KMS-11 (cell line): ENCODE measurements at regions not wholly inside any gene's neighbourhood (a gene's known extent, or its start where the extent isn't known, plus 50 kb on each side); places are given as distances from the start of the nearest gene placed in this dataset.

Source experiments
- H2AFZ ChIP-seq: fragments of 200-600 bp; sonication (generic); 2 replicates; pipeline ENCODE4 v1.6.1; 2016; ENCODE audit warnings: antibody characterized with exemption, mixed run types, low read depth
- H3K27ac ChIP-seq: fragments of 200-600 bp; sonication (generic); 2 replicates; pipeline ENCODE4 v1.6.1; 2016; ENCODE audit warnings: mild to moderate bottlenecking, mixed run types
- H3K27me3 ChIP-seq: fragments of 200-600 bp; sonication (generic); 2 replicates; pipeline ENCODE4 v1.6.1; 2017; ENCODE audit warnings: mild to moderate bottlenecking, low read depth, mixed run types, moderate library complexity; ENCODE audit not compliant: insufficient read depth
- H3K36me3 ChIP-seq: fragments of 200-600 bp; sonication (generic); 2 replicates; pipeline ENCODE4 v1.6.1; 2017; ENCODE audit warnings: mild to moderate bottlenecking, mixed run types; ENCODE audit not compliant: insufficient read depth
- H3K4me1 ChIP-seq: fragments of 200-600 bp; sonication (generic); 2 replicates; pipeline ENCODE4 v1.6.1; 2016; ENCODE audit warnings: mild to moderate bottlenecking, low read depth, mixed run types; ENCODE audit not compliant: poor library complexity, severe bottlenecking
- H3K4me2 ChIP-seq: fragments of 200-600 bp; sonication (generic); 2 replicates; pipeline ENCODE4 v1.7.0; 2016; ENCODE audit warnings: mild to moderate bottlenecking, mixed run types
- H3K4me3 ChIP-seq: fragments of 200-600 bp; sonication (generic); IDR thresholded peaks from 2 replicates; pipeline ENCODE4 v1.6.1; 2017; ENCODE audit warnings: low read depth, low read length, mixed read lengths; ENCODE audit not compliant: insufficient read depth
- H3K79me2 ChIP-seq: fragments of 200-600 bp; sonication (generic); 2 replicates; pipeline ENCODE4 v1.6.1; 2016; ENCODE audit warnings: low read depth, mixed run types; ENCODE audit not compliant: insufficient read depth
- H3K9ac ChIP-seq: fragments of 200-600 bp; sonication (generic); 2 replicates; pipeline ENCODE4 v1.6.1; 2016; ENCODE audit warnings: mild to moderate bottlenecking, mixed run types
- H4K20me1 ChIP-seq: fragments of 200-600 bp; sonication (generic); 2 replicates; pipeline ENCODE4 v1.6.1; 2016; ENCODE audit warnings: mild to moderate bottlenecking, mixed run types; ENCODE audit not compliant: insufficient read depth
- CTCF ChIP-seq: fragments of 200-600 bp; sonication (generic); conservative IDR thresholded peaks from 2 replicates; pipeline ENCODE4 v1.6.1; 2017; ENCODE audit warnings: low read depth, mild to moderate bottlenecking, antibody characterized with exemption, low read length, moderate library complexity, mixed read lengths

GRCh38 chr5:174187001-174187400 lies 141.5 kb downstream of the NSG2 start:
- Histone ChIP-seq H3K4me2 (no peak overlapping the region), H3K36me3 (no peaks in the 10 kb centered on the region), H3K79me2 (no peaks in the 10 kb centered on the region), H3K4me3 (no peak overlapping the region), H3K27ac (no peak overlapping the region), H3K27me3 (no peaks in the 10 kb centered on the region), H2AFZ (no peak overlapping the region), H4K20me1 (no peaks in the 10 kb centered on the region), H3K4me1 (no peaks in the 10 kb centered on the region), H3K9ac (no peak overlapping the region)
- no peak for TF ChIP-seq CTCF

GRCh38 chr5:174187481-174187880 lies 142.0 kb downstream of the NSG2 start:
- H3K4me1 ChIP-seq: no peaks in the 10 kb centered on the region
- H3K4me2 ChIP-seq: no peak overlapping the region
- no peak overlapping the region for H2AFZ ChIP-seq
- H3K79me2 ChIP-seq: no peaks in the 10 kb centered on the region
- no peak overlapping the region for H3K9ac ChIP-seq
- no peaks in the 10 kb centered on the region for H3K27me3 ChIP-seq
- no peak for TF ChIP-seq CTCF
- H3K4me3 ChIP-seq: no peak overlapping the region
- H3K27ac ChIP-seq: no peak overlapping the region
- no peaks in the 10 kb centered on the region for H4K20me1 ChIP-seq
- H3K36me3 ChIP-seq: no peaks in the 10 kb centered on the region

GRCh38 chr5:174188295-174188694 lies 142.8 kb downstream of the NSG2 start:
- Histone ChIP-seq H3K4me3 (no peak overlapping the region), H3K4me1 (no peaks in the 10 kb centered on the region), H3K36me3 (no peaks in the 10 kb centered on the region), H3K27me3 (no peaks in the 10 kb centered on the region), H3K79me2 (no peaks in the 10 kb centered on the region), H3K9ac (no peak overlapping the region), H3K4me2 (no peak overlapping the region), H3K27ac (no peak overlapping the region), H2AFZ (no peak overlapping the region), H4K20me1 (no peaks in the 10 kb centered on the region)
- TF ChIP-seq CTCF: no peak

GRCh38 chr5:174189654-174190541 lies 144.4 kb downstream of the NSG2 start:
- Histone ChIP-seq H4K20me1 (no peaks in the 10 kb centered on the region), H3K36me3 (no peaks in the 10 kb centered on the region), H2AFZ (no peak overlapping the region), H3K4me1 (no peaks in the 10 kb centered on the region), H3K27ac (no peak overlapping the region), H3K79me2 (no peaks in the 10 kb centered on the region), H3K4me2 (no peak overlapping the region), H3K27me3 (no peaks in the 10 kb centered on the region), H3K4me3 (no peak overlapping the region), H3K9ac (no peak overlapping the region)
- TF ChIP-seq CTCF: no peak
